Fibroblast of lung (primary cell): ENCODE measurements at regions not wholly inside any gene's neighbourhood (a gene's known extent, or its start where the extent isn't known, plus 50 kb on each side); places are given as distances from the start of the nearest gene placed in this dataset.

Experiments used
- DNase-seq, 2 donors: peaks; one replicate each; pipeline versions ENCODE4 v3.0.0 to v3.0.0-alpha.2; 2010; ENCODE audit warnings: low read depth in 2 of 2
- H2AFZ ChIP-seq: 2 replicates; pipeline ENCODE4 v1.5.1; 2012; ENCODE audit warnings: low read length, control low read depth, inconsistent platforms
- H3K27ac ChIP-seq: 2 replicates; pipeline ENCODE4 v1.5.1; 2011; ENCODE audit warnings: low read length, control low read depth; ENCODE audit not compliant: insufficient read depth
- H3K27me3 ChIP-seq: 2 replicates; pipeline ENCODE4 v1.5.1; 2011; ENCODE audit warnings: mild to moderate bottlenecking, low read length; ENCODE audit not compliant: control insufficient read depth, insufficient read depth
- H3K36me3 ChIP-seq: 2 replicates; pipeline ENCODE4 v1.5.1; 2011; ENCODE audit warnings: low read length; ENCODE audit not compliant: control insufficient read depth, insufficient read depth
- H3K4me1 ChIP-seq: 2 replicates; pipeline ENCODE4 v1.5.1; 2011; ENCODE audit warnings: low read length; ENCODE audit not compliant: control insufficient read depth, insufficient read depth; ENCODE audit errors: extremely low read depth
- H3K4me2 ChIP-seq: 2 replicates; pipeline ENCODE4 v1.5.1; 2011; ENCODE audit warnings: low read length, control low read depth; ENCODE audit not compliant: insufficient read depth; ENCODE audit errors: extremely low read depth
- H3K4me3 ChIP-seq, 4 experiments: fragments of 200-600 bp in 1 of 4; sonication (generic) in 1 of 4; replicated peaks in 1 of 4; 2 replicates each; pipeline ENCODE4 v1.5.1; 2011 to 2016; ENCODE audit warnings: low read length in 4 of 4, low read depth in 3 of 4, mild to moderate bottlenecking in 3 of 4, control low read depth in 2 of 4, inconsistent platforms in 1 of 4, mixed read lengths in 1 of 4; ENCODE audit not compliant: insufficient read depth in 1 of 4; ENCODE audit errors: control extremely low read depth in 1 of 4
- H3K79me2 ChIP-seq: 2 replicates; pipeline ENCODE4 v1.5.1; 2012; ENCODE audit warnings: mild to moderate bottlenecking, low read length, inconsistent platforms; ENCODE audit not compliant: control insufficient read depth, insufficient read depth
- H3K9ac ChIP-seq: 2 replicates; pipeline ENCODE4 v1.5.1; 2011; ENCODE audit warnings: mild to moderate bottlenecking, low read length, control low read depth; ENCODE audit not compliant: insufficient read depth
- H3K9me3 ChIP-seq: 2 replicates; pipeline ENCODE4 v1.5.1; 2012; ENCODE audit warnings: low read depth, low read length; ENCODE audit not compliant: control insufficient read depth, insufficient read depth
- H4K20me1 ChIP-seq: 2 replicates; pipeline ENCODE4 v1.5.1; 2011; ENCODE audit warnings: low read length; ENCODE audit not compliant: control insufficient read depth, insufficient read depth; ENCODE audit errors: extremely low read depth
- CTCF ChIP-seq, 2 donors: IDR thresholded peaks in 1 of 2; conservative IDR thresholded peaks in 1 of 2; 1 replicate in 1 of 2; 2 replicates in 1 of 2; pipeline ENCODE4 v1.5.1; 2011 to 2012; ENCODE audit warnings: low read length in 2 of 2, control low read depth in 1 of 2, inconsistent platforms in 1 of 2, low read depth in 1 of 2, mild to moderate bottlenecking in 1 of 2
- EZH2 ChIP-seq: IDR thresholded peaks from 2 replicates; pipeline ENCODE4 v1.5.1; 2012; ENCODE audit warnings: low read length, control low read depth, mild to moderate bottlenecking; ENCODE audit errors: missing control alignments

- TF ChIP-seq CTCF (conservative IDR thresholded peaks at IDR 0.05 in 1 of 2, IDR thresholded peaks at IDR 0.05 in 1 of 2; ENCODE audit: low read depth in 1 of 2, low read length in 2 of 2): no peak
- DNase-seq: no peak
- H3K9ac ChIP-seq: no peak overlapping the region
- no peak overlapping the region for H3K4me2 ChIP-seq
- H3K9me3 ChIP-seq: no peaks in the 10 kb centered on the region
- H3K27ac ChIP-seq: no peak overlapping the region
- no peak overlapping the region for H2AFZ ChIP-seq
- H3K4me1 ChIP-seq: no peaks in the 10 kb centered on the region
- H4K20me1 ChIP-seq: no peaks in the 10 kb centered on the region
- no peaks in the 10 kb centered on the region for H3K27me3 ChIP-seq
- H3K36me3 ChIP-seq: no peaks in the 10 kb centered on the region
- H3K4me3 ChIP-seq: no peak overlapping the region
- H3K79me2 ChIP-seq: no peaks in the 10 kb centered on the region
Observed at GRCh38 chr7:19224951-19225350, 79.7 kb upstream of the FERD3L start.

- DNase-seq: peak; percentile 71 to 86
- Histone ChIP-seq H3K36me3 (no peaks in the 10 kb centered on the region), H3K4me3 (no peak overlapping the region), H2AFZ (no peak overlapping the region), H3K79me2 (no peaks in the 10 kb centered on the region), H3K4me1 (no peaks in the 10 kb centered on the region), H4K20me1 (no peaks in the 10 kb centered on the region), H3K9me3 (no peaks in the 10 kb centered on the region), H3K9ac (no peak overlapping the region), H3K27ac (no peak overlapping the region), H3K27me3 (no peaks in the 10 kb centered on the region), H3K4me2 (no peak overlapping the region)
- TF ChIP-seq CTCF (conservative IDR thresholded peaks at IDR 0.05 in 1 of 2, IDR thresholded peaks at IDR 0.05 in 1 of 2; ENCODE audit: low read depth in 1 of 2, low read length in 2 of 2) (no peak), EZH2 (no peak)
Observed at GRCh38 chr7:19215412-19215811, 70.2 kb upstream of the FERD3L start.

- H3K4me3 ChIP-seq: no peak overlapping the region
- H3K27me3 ChIP-seq: no peaks in the 10 kb centered on the region
- H4K20me1 ChIP-seq: no peaks in the 10 kb centered on the region
- no peaks in the 10 kb centered on the region for H3K36me3 ChIP-seq
- H3K27ac ChIP-seq: no peak overlapping the region
- H2AFZ ChIP-seq: no peak overlapping the region
- no peaks in the 10 kb centered on the region for H3K4me1 ChIP-seq
- peak in 1 of 2 donors; percentile 25 for DNase-seq
- no peak overlapping the region for H3K9ac ChIP-seq
- H3K79me2 ChIP-seq: no peaks in the 10 kb centered on the region
- no peak overlapping the region for H3K4me2 ChIP-seq
- no peaks in the 10 kb centered on the region for H3K9me3 ChIP-seq
- TF ChIP-seq EZH2: no peak
- no peak for TF ChIP-seq CTCF (conservative IDR thresholded peaks at IDR 0.05 in 1 of 2, IDR thresholded peaks at IDR 0.05 in 1 of 2; ENCODE audit: low read depth in 1 of 2, low read length in 2 of 2)
Observed at GRCh38 chr7:19213746-19214145, 68.5 kb upstream of the FERD3L start.
